ENCODE measurements at regions not wholly inside any gene's neighbourhood (a gene's known extent, or its start where the extent isn't known, plus 50 kb on each side); places are given as distances from the start of the nearest gene placed in this dataset.

- H3K4me3 ChIP-seq: no peak overlapping the region
- H3K27me3 Mint-ChIP-seq (ENCODE audit: insufficient read depth, low read depth, poor library complexity): peaks cover 4% of the 10 kb centered on the region
- H3K4me2 ChIP-seq: no peak overlapping the region
- no peaks in the 10 kb centered on the region for H3K4me1 ChIP-seq (ENCODE audit: insufficient read depth)
- H3K9me3 Mint-ChIP-seq: no peaks in the 10 kb centered on the region
- H3K79me2 ChIP-seq (replicated peaks; ENCODE audit: insufficient read depth): no peaks in the 10 kb centered on the region
- no peaks in the 10 kb centered on the region; the same call in 1 of the 2 replicates for H3K36me3 ChIP-seq (ENCODE audit: insufficient read depth)
- H3K27ac Mint-ChIP-seq: no peak overlapping the region
- DNase-seq (ENCODE audit: low spot score): no peak
- H3K36me3 Mint-ChIP-seq (ENCODE audit: low read depth): no peaks in the 10 kb centered on the region
- no peaks in the 10 kb centered on the region for H3K4me1 Mint-ChIP-seq
- no peaks in the 10 kb centered on the region for H3K27me3 ChIP-seq (ENCODE audit: insufficient read depth)
- H3K4me3 Mint-ChIP-seq: no peak overlapping the region
- H3F3A ChIP-seq (replicated peaks; ENCODE audit: low read depth): no peaks in the 10 kb centered on the region
- H3K27ac ChIP-seq (ENCODE audit: low read depth): no peak overlapping the region
- ATAC-seq: no peak
- H3K9me2 ChIP-seq (ENCODE audit: insufficient read depth): peaks cover 17% of the 10 kb centered on the region; the same call in 1 of the 2 replicates
- no peak overlapping the region for H2AFZ ChIP-seq
- no peaks in the 10 kb centered on the region for H4K20me1 ChIP-seq (replicated peaks; ENCODE audit: insufficient read depth)
- TF ChIP-seq ZNF462 (CRISPR knock-in tag; IDR thresholded peaks at IDR 0.05): no peak
- no peak for TF ChIP-seq EZH2 (IDR thresholded peaks at IDR 0.05; ENCODE audit: low read depth, unreplicated experiment)
- no peak for TF ChIP-seq CTCF (conservative IDR thresholded peaks at IDR 0.05; ENCODE audit: low read depth in 2 of 2)
- TF ChIP-seq ZNF114 (CRISPR knock-in tag; IDR thresholded peaks at IDR 0.05): no peak
- TF ChIP-seq JUNB (IDR thresholded peaks at IDR 0.05; ENCODE audit: unreplicated experiment): no peak
- no peak for TF ChIP-seq POLR2AphosphoS5 (IDR thresholded peaks at IDR 0.05; ENCODE audit: low read depth)
- no peak for TF ChIP-seq STAT1 (IDR thresholded peaks at IDR 0.05; ENCODE audit: unreplicated experiment)
- no peak for TF ChIP-seq ZNF331 (CRISPR knock-in tag; IDR thresholded peaks at IDR 0.05; ENCODE audit: low read depth)
- TF ChIP-seq REST (IDR thresholded peaks at IDR 0.05; ENCODE audit: unreplicated experiment): no peak
- no peak for TF ChIP-seq CREB1 (CRISPR knock-in tag; IDR thresholded peaks at IDR 0.05; ENCODE audit: low read depth)
- TF ChIP-seq EZH2phosphoT487 (IDR thresholded peaks at IDR 0.05; ENCODE audit: unreplicated experiment): no peak
- TF ChIP-seq NANOG (IDR thresholded peaks at IDR 0.05; ENCODE audit: borderline replicate concordance): no peak
- TF ChIP-seq ETS1 (IDR thresholded peaks at IDR 0.05): no peak
These were observed 230.3 kb upstream of the CFAP20DC start for GRCh38 chr3:59280113-59280512.
